ENCODE measurements at regions not wholly inside any gene's neighbourhood (a gene's known extent, or its start where the extent isn't known, plus 50 kb on each side); places are given as distances from the start of the nearest gene placed in this dataset.
"Not testable (repeated sequence)": the region's sequence is repeated elsewhere in the genome, so short reads cannot be mapped to it uniquely, and the experiment has no call there.

DNA sequence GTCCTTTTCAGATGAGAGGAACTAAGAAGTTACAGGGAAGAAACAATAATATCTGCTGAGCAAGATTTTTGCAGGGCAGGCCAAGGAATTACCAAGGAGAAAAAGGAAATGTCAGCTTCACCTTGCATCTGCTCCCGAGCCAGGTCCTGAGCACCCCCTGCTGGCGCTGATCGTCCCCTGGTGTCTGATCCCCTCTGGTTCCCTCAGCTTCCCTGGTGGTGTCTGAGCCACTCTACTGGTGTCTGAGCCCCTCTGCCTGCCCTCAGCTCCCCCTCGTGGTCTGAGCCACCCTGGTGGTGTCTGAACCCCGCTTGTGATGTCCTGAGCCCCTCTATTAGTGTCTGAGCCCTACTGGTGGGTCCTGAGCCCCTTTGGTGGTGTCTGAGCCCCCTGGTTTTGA, 485.7 kb downstream of the GOLGA6L6 start:
- not testable (repeated sequence) for DNase-seq

DNA sequence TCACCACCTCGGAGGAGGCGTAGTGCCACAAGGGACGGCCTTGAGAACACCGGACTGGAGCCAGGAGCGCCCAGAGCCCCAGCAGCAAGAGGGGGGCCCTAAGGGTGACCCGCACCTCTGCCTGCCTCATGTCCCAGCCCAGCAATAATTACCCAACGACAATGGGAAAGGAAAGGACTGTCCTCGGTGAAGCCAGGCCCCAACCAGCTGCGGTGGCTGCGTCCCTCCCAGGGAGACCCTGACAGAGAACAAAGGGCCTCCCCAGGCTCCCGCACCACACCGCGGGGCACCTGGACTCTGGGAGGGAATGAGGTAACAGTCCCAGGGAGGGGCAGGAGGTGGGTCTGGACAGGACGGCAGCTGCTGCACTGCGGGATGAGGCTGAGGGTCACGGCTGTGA, 493.4 kb downstream of the GOLGA6L6 start:
- not testable (repeated sequence) for DNase-seq

- not testable (repeated sequence) for DNase-seq
Measured at GRCh38 chr15:20045165-20045564, 496.4 kb downstream of the GOLGA6L6 start.

DNA sequence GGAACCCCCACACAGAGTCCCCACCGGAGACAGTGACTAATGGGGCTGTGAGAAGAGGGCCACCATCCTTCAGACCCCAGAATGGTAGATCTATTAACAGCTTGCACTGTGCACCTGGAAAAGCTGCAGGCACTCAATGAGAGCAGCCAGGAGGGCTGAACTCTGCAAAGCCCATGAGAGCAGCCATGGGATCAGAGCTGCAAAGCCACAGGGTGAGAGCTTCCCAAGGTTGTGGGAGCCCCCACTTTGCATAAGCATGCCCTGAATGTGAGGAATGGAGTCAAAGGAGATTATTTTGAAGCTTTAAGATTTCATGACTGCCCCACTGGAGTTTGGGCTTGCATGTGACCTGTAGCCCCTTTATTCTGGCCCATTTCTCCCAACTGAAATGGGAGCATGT, 500.9 kb downstream of the GOLGA6L6 start:
- DNase-seq = not testable (repeated sequence)

DNA sequence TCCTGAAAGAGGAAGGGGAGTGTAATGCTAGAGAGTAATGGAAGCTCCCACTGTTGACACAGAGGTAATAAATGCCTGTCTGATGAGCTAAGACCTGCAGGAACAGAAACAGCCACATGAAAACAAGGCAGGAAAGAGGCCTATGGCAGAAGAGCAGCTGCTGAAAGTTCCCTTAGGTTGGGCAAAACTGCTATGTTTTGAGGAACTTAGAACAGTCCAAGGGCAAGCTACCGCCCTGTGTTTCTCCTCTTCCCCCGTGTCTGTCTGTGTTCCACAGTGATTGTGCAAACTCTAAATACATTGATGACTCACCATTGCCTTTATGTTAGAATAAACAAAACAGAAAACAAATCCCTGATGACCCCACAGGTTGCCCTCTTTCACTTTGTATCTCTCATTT, 516.6 kb downstream of the GOLGA6L6 start:
- DNase-seq = not testable (repeated sequence)

GRCh38 chr15:20022349-20022748, 519.3 kb downstream of the GOLGA6L6 start:
- DNase-seq = not testable (repeated sequence)

- not testable (repeated sequence) for DNase-seq
Measured at GRCh38 chr15:20021351-20021750, 520.2 kb downstream of the GOLGA6L6 start.

DNA sequence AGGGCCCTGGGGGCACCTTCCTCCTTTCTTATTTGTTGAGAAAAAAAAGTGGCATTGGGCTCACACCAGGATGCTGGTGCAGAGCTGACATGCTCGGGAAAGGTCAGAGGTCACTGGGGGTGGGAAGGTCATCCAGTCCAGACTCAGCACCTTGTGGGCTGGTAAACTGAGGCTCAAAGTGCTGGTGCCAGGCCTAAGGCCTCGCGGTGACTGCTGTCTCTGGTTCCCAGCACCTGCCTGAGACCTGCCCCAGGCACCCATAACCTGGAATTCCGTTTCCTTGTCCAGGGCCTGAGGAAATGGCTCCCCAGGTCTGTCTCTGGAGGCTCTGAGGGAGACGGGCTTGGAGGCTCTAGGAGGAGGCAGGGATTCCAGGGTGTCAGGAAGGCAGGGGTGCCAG, 521.0 kb downstream of the GOLGA6L6 start:
- DNase-seq = not testable (repeated sequence)

GRCh38 chr15:20019758-20020157, 521.8 kb downstream of the GOLGA6L6 start:
- DNase-seq = not testable (repeated sequence)

- DNase-seq = not testable (repeated sequence)
Measured at GRCh38 chr15:20017581-20017980, 524.0 kb downstream of the GOLGA6L6 start.

GRCh38 chr15:20016941-20017340, 524.7 kb downstream of the GOLGA6L6 start:
- not testable (repeated sequence) for DNase-seq

DNA sequence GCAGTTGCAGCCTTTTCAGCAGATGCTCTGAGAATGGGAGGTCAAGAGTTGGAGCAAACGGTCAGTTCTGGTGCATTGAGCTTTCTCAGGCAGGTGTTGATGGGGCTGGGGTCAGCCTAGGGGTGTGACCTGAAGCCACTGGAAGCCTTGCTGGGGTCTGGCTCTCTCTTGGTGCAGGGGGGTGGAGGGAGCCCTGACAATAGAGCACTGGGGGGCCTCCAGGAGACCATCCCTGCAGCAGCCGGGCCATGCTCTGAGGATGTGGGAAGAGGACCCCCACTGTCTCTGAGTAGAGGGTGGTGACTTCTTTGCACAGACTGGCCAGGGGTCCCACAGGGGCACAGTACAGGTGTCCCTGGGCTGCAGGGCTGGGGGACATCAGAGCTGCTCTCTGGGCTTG, 528.8 kb downstream of the GOLGA6L6 start:
- not testable (repeated sequence) for DNase-seq

- DNase-seq = not testable (repeated sequence)
Measured at GRCh38 chr15:20010759-20011158, 530.8 kb downstream of the GOLGA6L6 start.

DNA sequence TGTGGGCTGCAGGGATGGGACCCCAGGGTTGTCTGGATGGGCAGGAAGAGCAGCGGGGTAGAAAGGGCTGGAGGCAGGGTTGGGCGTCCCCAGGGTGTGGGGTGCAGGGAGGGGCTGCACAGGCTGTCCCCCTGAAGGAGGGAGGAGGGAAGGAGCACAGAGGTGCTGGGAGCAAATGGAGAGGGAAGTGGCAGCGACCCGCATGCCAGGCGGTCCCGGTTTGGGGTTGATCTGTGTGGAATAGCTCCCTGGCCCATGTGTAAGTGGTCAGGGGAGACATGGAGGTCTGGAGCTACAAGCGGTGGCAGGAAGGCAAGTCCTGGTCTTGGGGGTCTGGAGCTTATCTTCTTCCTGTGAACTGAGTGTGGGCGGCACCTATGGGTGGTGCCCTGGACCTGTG, 532.0 kb downstream of the GOLGA6L6 start:
- not testable (repeated sequence) for DNase-seq

- not testable (repeated sequence) for DNase-seq
Measured at GRCh38 chr15:20007338-20007737, 534.3 kb downstream of the GOLGA6L6 start.

DNA sequence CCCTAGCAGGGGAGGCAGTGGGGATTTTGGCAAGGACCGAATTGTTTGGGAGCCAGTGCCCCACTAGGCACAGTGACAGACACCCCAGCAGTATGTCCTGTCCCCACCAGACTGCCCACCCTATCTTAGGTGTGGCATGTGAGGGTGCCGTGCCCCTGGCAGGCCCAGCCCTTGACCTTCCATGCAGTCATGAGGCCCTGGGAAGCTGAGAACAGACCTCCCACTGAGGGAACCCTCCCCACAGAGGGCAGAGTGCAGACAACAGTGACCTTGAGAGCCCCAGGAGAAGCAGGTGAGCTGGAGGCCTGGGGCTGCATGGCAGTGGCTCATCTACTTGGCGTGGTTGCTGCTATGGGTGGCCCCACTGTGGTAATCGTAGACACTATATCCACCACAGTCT, 538.1 kb downstream of the GOLGA6L6 start:
- DNase-seq = not testable (repeated sequence)

- DNase-seq = not testable (repeated sequence)
Measured at GRCh38 chr15:20002560-20002959, 539.0 kb downstream of the GOLGA6L6 start.

DNA sequence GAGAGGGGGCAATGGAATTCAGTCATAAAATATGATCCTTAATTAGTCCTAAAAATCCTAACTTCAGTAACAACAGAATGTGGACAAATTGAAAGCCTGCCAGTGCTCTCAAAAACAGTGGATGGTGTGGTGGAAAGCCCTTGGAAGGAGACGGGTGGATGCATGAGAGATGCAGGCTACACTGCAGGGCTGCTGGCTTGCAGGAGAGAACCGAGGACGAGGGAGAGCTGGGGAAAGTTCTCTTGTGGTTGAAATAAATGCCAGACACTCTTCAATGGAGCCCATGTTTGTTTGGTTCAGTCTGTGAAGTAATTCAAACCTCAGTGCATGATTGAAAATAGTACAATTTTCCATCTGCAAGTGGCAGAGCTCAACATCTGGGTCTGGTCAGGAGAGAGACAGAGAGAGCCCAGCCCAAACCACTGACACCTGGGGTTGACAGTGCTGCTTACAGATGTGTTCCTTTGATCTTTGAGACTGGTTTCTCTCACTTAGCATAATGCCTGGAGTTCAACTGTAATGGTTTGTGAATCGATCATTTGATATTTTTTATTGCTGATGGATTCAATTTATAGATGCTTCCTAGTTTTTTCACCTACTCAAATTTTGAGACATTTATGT, 544.9 kb downstream of the GOLGA6L6 start:
- not testable (repeated sequence) for DNase-seq

GRCh38 chr15:19995296-19995695, 546.3 kb downstream of the GOLGA6L6 start:
- not testable (repeated sequence) for DNase-seq

DNA sequence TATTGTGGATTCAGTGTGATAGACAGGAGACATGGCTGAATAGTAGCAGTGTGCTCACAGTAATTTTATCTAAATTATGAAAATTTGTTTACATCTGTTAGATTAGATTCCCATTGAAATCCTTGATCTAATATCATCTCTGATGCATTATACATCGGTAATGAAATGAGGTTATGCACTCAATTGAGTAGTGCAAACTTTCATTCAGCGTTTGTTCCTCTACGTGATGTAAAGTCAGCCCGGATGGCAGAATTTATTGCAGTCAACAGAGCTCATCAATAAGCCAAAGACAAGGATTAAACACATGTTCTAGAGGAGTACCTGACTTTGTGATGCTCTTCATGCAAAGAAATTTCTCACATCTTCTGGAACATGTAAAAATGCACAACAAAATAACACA, 549.2 kb downstream of the GOLGA6L6 start:
- no peak for DNase-seq

DNA sequence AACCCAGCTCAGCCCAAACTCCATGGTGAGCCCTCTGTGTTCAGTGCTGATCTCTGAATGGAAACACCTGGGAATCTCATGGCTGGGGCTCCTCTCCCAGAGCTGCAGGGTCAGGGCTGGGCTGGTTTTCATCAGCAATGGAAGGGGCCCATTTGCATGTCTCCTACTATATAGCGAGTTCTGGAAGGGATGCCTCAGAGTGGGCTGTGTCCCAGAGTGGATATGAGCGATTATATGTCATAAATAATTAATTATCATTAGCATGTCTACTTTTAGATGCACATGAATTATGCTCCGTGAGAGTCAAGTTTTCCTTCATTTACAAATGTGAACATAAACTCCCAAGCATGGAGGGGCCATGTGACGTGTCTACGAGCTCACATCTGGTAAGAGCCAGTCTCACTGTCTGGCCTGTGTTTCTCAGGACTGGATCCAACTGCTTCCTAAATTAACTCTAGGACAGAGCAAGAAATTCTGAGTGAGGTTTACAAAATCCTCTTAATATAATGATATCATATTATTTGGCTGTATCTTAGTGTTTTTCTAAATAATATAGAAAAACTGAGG, 553.4 kb downstream of the GOLGA6L6 start:
- no peak for DNase-seq

GRCh38 chr15:19987389-19988048, 554.1 kb downstream of the GOLGA6L6 start:
- no peak for DNase-seq

DNA sequence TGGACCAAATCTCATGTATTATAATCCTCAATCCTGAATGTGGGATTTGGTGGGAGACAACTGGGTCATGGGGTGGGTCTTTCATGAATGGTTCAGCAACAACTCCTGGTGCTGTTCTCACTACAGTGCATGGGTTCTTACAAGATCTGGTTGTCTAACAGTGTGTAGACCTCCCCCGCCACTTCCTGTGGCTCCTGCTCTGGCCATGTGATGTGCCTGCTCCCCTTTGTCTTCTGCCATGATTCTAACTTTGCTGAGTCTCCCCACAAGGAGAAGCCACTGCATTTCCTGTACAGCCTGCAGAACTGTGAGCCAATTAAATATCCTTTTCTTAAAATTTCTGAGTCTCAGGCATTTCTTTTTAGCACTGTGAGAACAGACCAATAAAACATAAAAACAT, 557.5 kb downstream of the GOLGA6L6 start:
- DNase-seq = no peak

GRCh38 chr15:19974998-19975397, 566.6 kb downstream of the GOLGA6L6 start:
- DNase-seq = no peak
